ENCODE measurements at regions not wholly inside any gene's neighbourhood (a gene's known extent, or its start where the extent isn't known, plus 50 kb on each side); places are given as distances from the start of the nearest gene placed in this dataset.

DNA sequence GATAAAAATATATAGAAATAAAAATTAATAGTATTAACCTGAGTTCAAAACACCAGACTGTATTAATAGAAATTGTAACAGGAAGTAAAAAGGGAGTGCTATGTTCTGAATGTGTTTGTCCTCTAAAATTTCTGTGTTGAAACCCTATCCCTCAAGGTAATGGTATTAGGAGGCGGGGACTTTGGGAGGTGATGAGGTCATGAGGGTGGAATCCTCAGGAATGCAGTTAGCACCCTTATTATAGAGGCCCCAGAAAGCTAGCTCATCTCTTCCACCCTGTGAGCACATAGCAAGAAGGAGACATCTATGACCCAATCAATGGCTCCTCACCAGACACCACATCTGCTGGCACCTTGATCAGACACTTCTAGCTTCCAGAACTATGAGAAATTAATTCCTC lies 124.5 kb downstream of the CMPK2 start:
- TF ChIP-seq, protein P1, sequence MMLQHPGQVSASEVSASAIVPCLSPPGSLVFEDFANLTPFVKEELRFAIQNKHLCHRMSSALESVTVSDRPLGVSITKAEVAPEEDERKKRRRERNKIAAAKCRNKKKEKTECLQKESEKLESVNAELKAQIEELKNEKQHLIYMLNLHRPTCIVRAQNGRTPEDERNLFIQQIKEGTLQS (IDR thresholded peaks at IDR 0.05), result no peak
- TF ChIP-seq FOSL1 (IDR thresholded peaks at IDR 0.05; ENCODE audit: low read depth) (no peak), EZH2phosphoT487 (IDR thresholded peaks at IDR 0.05; ENCODE audit: borderline replicate concordance) (no peak), EGR1 (IDR thresholded peaks at IDR 0.05; ENCODE audit: low read depth) (no peak), ZFX (IDR thresholded peaks at IDR 0.05) (no peak)
- TF ChIP-seq, protein P2, sequence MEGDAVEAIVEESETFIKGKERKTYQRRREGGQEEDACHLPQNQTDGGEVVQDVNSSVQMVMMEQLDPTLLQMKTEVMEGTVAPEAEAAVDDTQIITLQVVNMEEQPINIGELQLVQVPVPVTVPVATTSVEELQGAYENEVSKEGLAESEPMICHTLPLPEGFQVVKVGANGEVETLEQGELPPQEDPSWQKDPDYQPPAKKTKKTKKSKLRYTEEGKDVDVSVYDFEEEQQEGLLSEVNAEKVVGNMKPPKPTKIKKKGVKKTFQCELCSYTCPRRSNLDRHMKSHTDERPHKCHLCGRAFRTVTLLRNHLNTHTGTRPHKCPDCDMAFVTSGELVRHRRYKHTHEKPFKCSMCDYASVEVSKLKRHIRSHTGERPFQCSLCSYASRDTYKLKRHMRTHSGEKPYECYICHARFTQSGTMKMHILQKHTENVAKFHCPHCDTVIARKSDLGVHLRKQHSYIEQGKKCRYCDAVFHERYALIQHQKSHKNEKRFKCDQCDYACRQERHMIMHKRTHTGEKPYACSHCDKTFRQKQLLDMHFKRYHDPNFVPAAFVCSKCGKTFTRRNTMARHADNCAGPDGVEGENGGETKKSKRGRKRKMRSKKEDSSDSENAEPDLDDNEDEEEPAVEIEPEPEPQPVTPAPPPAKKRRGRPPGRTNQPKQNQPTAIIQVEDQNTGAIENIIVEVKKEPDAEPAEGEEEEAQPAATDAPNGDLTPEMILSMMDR (IDR thresholded peaks at IDR 0.05 in 2 of 3, conservative IDR thresholded peaks at IDR 0.05 in 1 of 3; ENCODE audit: borderline replicate concordance in 1 of 3, insufficient read depth in 1 of 3, low read depth in 2 of 3, low read length in 2 of 3), result no peak
- TF ChIP-seq, protein P3, sequence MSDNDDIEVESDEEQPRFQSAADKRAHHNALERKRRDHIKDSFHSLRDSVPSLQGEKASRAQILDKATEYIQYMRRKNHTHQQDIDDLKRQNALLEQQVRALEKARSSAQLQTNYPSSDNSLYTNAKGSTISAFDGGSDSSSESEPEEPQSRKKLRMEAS (IDR thresholded peaks at IDR 0.05), result no peak
- Histone ChIP-seq H3K4me3 (replicated peaks in 1 of 2; ENCODE audit: low read depth in 1 of 2, low read length in 2 of 2) (no peak overlapping the region), H3K79me2 (ENCODE audit: insufficient read depth, low read length) (no peaks in the 10 kb centered on the region), H4K20me1 (ENCODE audit: insufficient read depth) (no peaks in the 10 kb centered on the region), H3K9ac (ENCODE audit: low read length) (no peak overlapping the region), H2AFZ (ENCODE audit: low read depth, low read length, poor library complexity, severe bottlenecking) (no peak overlapping the region), H3K4me1 (ENCODE audit: control insufficient read depth in 1 of 2, insufficient read depth in 2 of 2, low read length in 2 of 2) (no peaks in the 10 kb centered on the region), H3K36me3 (ENCODE audit: control insufficient read depth in 1 of 2, insufficient read depth in 2 of 2, low read length in 2 of 2) (no peaks in the 10 kb centered on the region), H3K4me2 (ENCODE audit: low read length) (no peak overlapping the region), H3K27me3 (ENCODE audit: insufficient read depth, low read length) (no peaks in the 10 kb centered on the region), H3K27ac (ENCODE audit: low read depth, low read length) (no peak overlapping the region), H3K9me2 (ENCODE audit: insufficient read depth) (no peaks in the 10 kb centered on the region), H3K9me3 (ENCODE audit: control insufficient read depth in 1 of 2, insufficient read depth in 1 of 2, low read depth in 1 of 2, low read length in 2 of 2) (no peaks in the 10 kb centered on the region)
- no TSS peak for BruUV-seq (replicated peaks)
- DNase-seq (ENCODE audit: low read depth, low spot score) (no peak), ATAC-seq (no peak)
- ChIA-PET CTCF (no interaction called here), RAD21 (ENCODE audit: low non-redundant PET in 1 of 2, low total read pairs in 2 of 2, uncharacterized antibody in 2 of 2, unreplicated experiment in 2 of 2) (no interaction called here), POLR2A (no interaction called here)
- intact Hi-C loops (cut with micrococcal nuclease), result no loop called here

DNA sequence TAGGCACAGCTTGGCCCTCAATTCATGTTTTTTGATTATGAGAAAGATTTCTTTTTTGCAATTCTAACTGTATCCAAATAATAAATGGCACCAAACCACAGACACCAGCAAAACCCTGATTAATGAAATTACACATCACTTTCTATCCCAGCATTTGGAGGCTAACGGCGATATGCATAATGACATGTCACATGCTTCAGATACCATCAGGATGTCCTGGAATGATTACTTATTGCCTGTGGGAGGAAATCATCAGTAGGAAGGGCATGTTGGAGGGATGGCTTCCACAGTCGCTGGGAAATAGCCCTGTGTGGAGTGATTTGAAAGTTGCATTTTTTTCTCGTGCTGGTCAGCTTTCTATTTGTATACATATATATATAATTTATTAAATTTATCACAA lies 121.7 kb downstream of the CMPK2 start:
- no peak for TF ChIP-seq POLR2A (IDR thresholded peaks at IDR 0.05; ENCODE audit: borderline replicate concordance, extremely low read depth, insufficient read depth, insufficient read length)
- TF ChIP-seq, protein P2 (IDR thresholded peaks at IDR 0.05 in 2 of 3, conservative IDR thresholded peaks at IDR 0.05 in 1 of 3; ENCODE audit: borderline replicate concordance in 1 of 3, insufficient read depth in 1 of 3, low read depth in 2 of 3, low read length in 2 of 3), result no peak
- BruUV-seq (replicated peaks), result no TSS peak
- no peak overlapping the region for H3K4me2 ChIP-seq (ENCODE audit: low read length)
- H3K27me3 ChIP-seq (ENCODE audit: insufficient read depth, low read length), result no peaks in the 10 kb centered on the region
- ChIA-PET CTCF (no interaction called here), RAD21 (ENCODE audit: low non-redundant PET in 1 of 2, low total read pairs in 2 of 2, uncharacterized antibody in 2 of 2, unreplicated experiment in 2 of 2) (no interaction called here), POLR2A (no interaction called here)
- H3K9me3 ChIP-seq (ENCODE audit: control insufficient read depth in 1 of 2, insufficient read depth in 1 of 2, low read depth in 1 of 2, low read length in 2 of 2), result no peaks in the 10 kb centered on the region
- no peaks in the 10 kb centered on the region for H4K20me1 ChIP-seq (ENCODE audit: insufficient read depth)
- no peaks in the 10 kb centered on the region for H3K36me3 ChIP-seq (ENCODE audit: control insufficient read depth in 1 of 2, insufficient read depth in 2 of 2, low read length in 2 of 2)
- no peak overlapping the region for H3K4me3 ChIP-seq (replicated peaks in 1 of 2; ENCODE audit: low read depth in 1 of 2, low read length in 2 of 2)
- ATAC-seq (no peak), DNase-seq (ENCODE audit: low read depth, low spot score) (no peak)
- intact Hi-C loops (cut with micrococcal nuclease), result no loop called here
- no peak overlapping the region for H3K27ac ChIP-seq (ENCODE audit: low read depth, low read length)
- no peaks in the 10 kb centered on the region for H3K4me1 ChIP-seq (ENCODE audit: control insufficient read depth in 1 of 2, insufficient read depth in 2 of 2, low read length in 2 of 2)
- H3K9me2 ChIP-seq (ENCODE audit: insufficient read depth), result no peaks in the 10 kb centered on the region
- H3K9ac ChIP-seq (ENCODE audit: low read length), result no peak overlapping the region
- no peaks in the 10 kb centered on the region for H3K79me2 ChIP-seq (ENCODE audit: insufficient read depth, low read length)
- H2AFZ ChIP-seq (ENCODE audit: low read depth, low read length, poor library complexity, severe bottlenecking), result no peak overlapping the region

Data from HCT116 (cell line).